ENCODE measurements at regions not wholly inside any gene's neighbourhood (a gene's known extent, or its start where the extent isn't known, plus 50 kb on each side); places are given as distances from the start of the nearest gene placed in this dataset.

DNA sequence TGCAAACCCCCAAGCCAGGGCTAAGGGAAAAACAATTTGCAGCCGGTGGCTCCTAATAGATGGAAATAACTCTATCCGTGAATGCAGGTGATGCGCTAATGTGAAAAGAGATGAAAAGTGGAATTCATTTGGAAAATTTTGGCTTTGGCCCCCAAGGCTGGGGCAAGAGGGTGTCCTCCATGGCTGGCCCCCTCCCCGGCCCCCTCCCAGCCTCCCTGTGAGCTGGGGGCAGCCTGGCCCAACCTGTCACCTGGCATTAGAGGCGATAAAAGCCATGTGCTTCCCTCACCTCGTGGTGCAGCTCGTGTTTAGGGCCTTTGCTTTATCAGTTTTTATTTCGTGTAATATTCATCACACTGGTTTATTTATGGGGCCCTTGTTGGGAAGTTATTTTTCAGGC is 267.2 kb downstream of the ENGASE start:
- Histone ChIP-seq H3K9me3 (ENCODE audit: control insufficient read depth, low read depth, low read length) (no peaks in the 10 kb centered on the region), H3K9me1 (ENCODE audit: control insufficient read depth, extremely low read depth, insufficient read depth, low read length) (no peaks in the 10 kb centered on the region), H3K79me2 (ENCODE audit: control insufficient read depth, insufficient read depth, low read length) (no peaks in the 10 kb centered on the region), H3K9ac (ENCODE audit: control insufficient read depth, extremely low read depth, insufficient read depth, low read length) (no peak overlapping the region), H4K20me1 (ENCODE audit: control insufficient read depth, extremely low read depth, insufficient read depth, low read length) (no peaks in the 10 kb centered on the region), H3K4me3 (ENCODE audit: control insufficient read depth in 2 of 3, extremely low read depth in 1 of 3, insufficient read depth in 2 of 3, low read depth in 1 of 3, low read length in 3 of 3) (no peak overlapping the region), H2AFZ (ENCODE audit: control insufficient read depth, low read length) (no peak overlapping the region), H3K4me2 (ENCODE audit: control insufficient read depth, extremely low read depth, insufficient read depth, low read depth, low read length) (no peak overlapping the region), H3K27me3 (ENCODE audit: control insufficient read depth, extremely low read depth, insufficient read depth, low read length) (no peaks in the 10 kb centered on the region), H3K27ac (ENCODE audit: control insufficient read depth, insufficient read depth, low read length) (no peak overlapping the region), H3K4me1 (ENCODE audit: control insufficient read depth, extremely low read depth, insufficient read depth, low read length) (peaks cover 6% of the 10 kb centered on the region), H3K36me3 (ENCODE audit: control insufficient read depth in 2 of 2, extremely low read depth in 1 of 2, insufficient read depth in 2 of 2, low read length in 2 of 2) (no peaks in the 10 kb centered on the region)
- no peak for DNase-seq (ENCODE audit: low read depth, low spot score)
- dilution Hi-C loops (cut with MboI; ENCODE audit: extremely low pct_ligation_motif_present, low sequenced_read_pairs): no loop called here
- no peak for FAIRE-seq
- TF ChIP-seq CTCF (optimal IDR thresholded peaks at IDR 0.05 in 1 of 3, IDR thresholded peaks at IDR 0.05 in 1 of 3, conservative IDR thresholded peaks at IDR 0.05 in 1 of 3; ENCODE audit: extremely low read depth in 1 of 3, insufficient read depth in 2 of 3, low read length in 3 of 3) (no peak), EZH2 (IDR thresholded peaks at IDR 0.05; ENCODE audit: low read length) (no peak)

GRCh38 chr17:79341222-79341780 is 266.7 kb downstream of the ENGASE start:
- H3K79me2 ChIP-seq (ENCODE audit: control insufficient read depth, insufficient read depth, low read length): no peaks in the 10 kb centered on the region
- H3K27ac ChIP-seq (ENCODE audit: control insufficient read depth, insufficient read depth, low read length): no peak overlapping the region
- no peak for DNase-seq (ENCODE audit: low read depth, low spot score)
- TF ChIP-seq CTCF (optimal IDR thresholded peaks at IDR 0.05 in 1 of 3, IDR thresholded peaks at IDR 0.05 in 1 of 3, conservative IDR thresholded peaks at IDR 0.05 in 1 of 3; ENCODE audit: extremely low read depth in 1 of 3, insufficient read depth in 2 of 3, low read length in 3 of 3): no peak
- no peak for TF ChIP-seq EZH2 (IDR thresholded peaks at IDR 0.05; ENCODE audit: low read length)
- no peaks in the 10 kb centered on the region for H3K9me3 ChIP-seq (ENCODE audit: control insufficient read depth, low read depth, low read length)
- H3K36me3 ChIP-seq (ENCODE audit: control insufficient read depth in 2 of 2, extremely low read depth in 1 of 2, insufficient read depth in 2 of 2, low read length in 2 of 2): no peaks in the 10 kb centered on the region
- H2AFZ ChIP-seq (ENCODE audit: control insufficient read depth, low read length): no peak overlapping the region
- dilution Hi-C loops (cut with MboI; ENCODE audit: extremely low pct_ligation_motif_present, low sequenced_read_pairs): no loop called here
- no peak overlapping the region for H3K9ac ChIP-seq (ENCODE audit: control insufficient read depth, extremely low read depth, insufficient read depth, low read length)
- peaks cover 6% of the 10 kb centered on the region for H3K4me1 ChIP-seq (ENCODE audit: control insufficient read depth, extremely low read depth, insufficient read depth, low read length)
- H3K4me3 ChIP-seq (ENCODE audit: control insufficient read depth in 2 of 3, extremely low read depth in 1 of 3, insufficient read depth in 2 of 3, low read depth in 1 of 3, low read length in 3 of 3): no peak overlapping the region
- FAIRE-seq: no peak
- no peaks in the 10 kb centered on the region for H4K20me1 ChIP-seq (ENCODE audit: control insufficient read depth, extremely low read depth, insufficient read depth, low read length)
- H3K9me1 ChIP-seq (ENCODE audit: control insufficient read depth, extremely low read depth, insufficient read depth, low read length): no peaks in the 10 kb centered on the region
- no peak overlapping the region for H3K4me2 ChIP-seq (ENCODE audit: control insufficient read depth, extremely low read depth, insufficient read depth, low read depth, low read length)
- no peaks in the 10 kb centered on the region for H3K27me3 ChIP-seq (ENCODE audit: control insufficient read depth, extremely low read depth, insufficient read depth, low read length)

Measured in keratinocyte (primary cell).